DMS79 (cell line): ENCODE measurements at regions not wholly inside any gene's neighbourhood (a gene's known extent, or its start where the extent isn't known, plus 50 kb on each side); places are given as distances from the start of the nearest gene placed in this dataset.

Source experiments
- DNase-seq: peaks from one replicate; lab custom pipeline; 2025; lab: John Stamatoyannopoulos, UW

- no peak for DNase-seq
Measured at GRCh38 chr2:219772103-219772635, 144.7 kb downstream of the SLC4A3 start.

GRCh38 chr2:219772697-219773096 is 145.3 kb downstream of the SLC4A3 start:
- DNase-seq: no peak

GRCh38 chr2:219775506-219775905 is 148.1 kb downstream of the SLC4A3 start:
- no peak for DNase-seq

GRCh38 chr2:219777388-219777787 is 150.0 kb downstream of the SLC4A3 start:
- DNase-seq: no peak

DNA sequence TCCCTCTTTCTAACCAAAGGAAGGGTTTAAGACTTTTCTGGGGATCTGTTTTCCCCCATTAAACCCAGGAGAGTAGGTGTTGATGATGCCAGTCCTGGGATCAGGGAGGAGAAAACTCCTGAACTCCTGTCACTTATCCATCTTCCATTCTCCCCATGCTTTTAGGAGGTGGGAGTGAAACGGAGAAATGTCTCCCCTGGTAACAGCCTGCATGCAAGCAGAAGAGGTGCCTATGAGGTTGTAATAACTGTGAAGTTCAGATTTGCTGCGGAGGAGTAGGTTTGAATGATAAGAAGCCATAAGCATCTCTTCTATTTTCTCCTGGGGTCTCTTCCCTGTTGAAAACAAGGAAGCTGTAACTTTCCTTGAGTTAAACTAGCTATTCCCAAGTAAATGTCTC is 150.8 kb downstream of the SLC4A3 start:
- no peak for DNase-seq

- DNase-seq: no peak
Measured at GRCh38 chr2:219782737-219783348, 155.4 kb downstream of the SLC4A3 start.

DNA sequence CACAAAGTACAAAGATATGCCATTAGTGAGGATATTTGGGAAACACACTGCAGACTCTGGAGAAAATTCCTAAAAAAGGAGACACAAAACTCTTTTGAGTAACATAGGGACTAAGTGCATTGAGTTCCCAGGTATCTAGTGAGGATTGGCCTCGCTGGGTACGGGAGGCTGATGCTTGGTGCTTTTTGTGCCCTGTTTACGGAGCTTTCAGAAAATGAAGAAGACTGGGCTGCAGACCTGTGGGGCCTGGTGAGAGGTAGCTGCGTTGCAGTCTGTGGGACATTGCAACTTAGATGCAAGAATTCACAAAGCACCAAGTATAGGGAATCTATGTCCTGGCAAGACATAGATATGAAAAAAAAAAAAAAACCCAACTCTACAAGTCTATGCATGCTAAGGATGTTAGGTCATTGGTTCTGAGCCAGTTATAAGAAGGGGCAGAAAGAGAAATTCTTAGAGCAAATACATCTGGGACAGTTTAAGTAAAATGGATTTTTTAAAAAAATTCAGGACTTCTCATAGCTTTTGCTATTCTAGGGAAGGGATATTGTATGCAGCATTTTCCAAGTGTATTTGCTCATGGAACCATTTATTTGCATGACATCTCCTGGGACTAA is 156.0 kb downstream of the SLC4A3 start:
- no peak for DNase-seq

DNA sequence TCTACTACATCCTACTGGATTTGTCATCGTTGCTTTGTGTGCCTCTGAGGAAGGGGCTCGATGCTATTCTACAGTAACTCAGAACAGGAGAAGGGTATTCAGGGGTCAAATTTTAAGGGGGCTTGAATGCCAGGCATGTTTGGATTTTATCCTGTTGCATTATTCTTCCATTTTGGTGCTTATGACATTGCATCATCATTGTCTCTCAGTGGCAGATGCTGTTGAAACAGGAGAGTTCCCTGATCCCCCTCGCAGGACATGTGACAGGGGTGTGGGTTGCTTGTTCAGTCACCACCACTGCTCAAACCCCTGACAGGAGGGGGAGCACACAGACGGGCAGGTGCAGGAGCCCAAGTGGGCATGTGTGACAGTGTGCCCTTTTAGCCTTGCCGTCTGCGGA is 156.7 kb downstream of the SLC4A3 start:
- no peak for DNase-seq

DNA sequence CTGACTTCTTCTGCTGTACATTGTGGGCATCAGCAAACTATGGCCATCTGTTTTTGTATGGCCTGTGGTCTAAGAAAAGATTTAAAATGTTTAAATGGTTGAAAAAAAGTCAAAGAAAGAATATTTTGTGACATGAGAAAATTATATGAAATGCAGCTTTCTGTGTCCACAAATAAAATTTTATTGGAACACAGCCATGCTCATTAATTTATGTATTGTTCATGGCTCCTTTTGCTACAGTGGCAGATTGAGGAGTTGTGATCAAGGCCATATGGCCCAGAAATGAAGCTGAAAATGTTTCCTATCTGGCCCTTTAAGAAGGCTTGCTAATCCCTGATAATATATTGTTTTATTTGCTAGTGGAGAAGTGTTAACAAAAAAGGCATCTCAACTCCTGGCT is 162.0 kb downstream of the SLC4A3 start:
- DNase-seq: no peak

DNA sequence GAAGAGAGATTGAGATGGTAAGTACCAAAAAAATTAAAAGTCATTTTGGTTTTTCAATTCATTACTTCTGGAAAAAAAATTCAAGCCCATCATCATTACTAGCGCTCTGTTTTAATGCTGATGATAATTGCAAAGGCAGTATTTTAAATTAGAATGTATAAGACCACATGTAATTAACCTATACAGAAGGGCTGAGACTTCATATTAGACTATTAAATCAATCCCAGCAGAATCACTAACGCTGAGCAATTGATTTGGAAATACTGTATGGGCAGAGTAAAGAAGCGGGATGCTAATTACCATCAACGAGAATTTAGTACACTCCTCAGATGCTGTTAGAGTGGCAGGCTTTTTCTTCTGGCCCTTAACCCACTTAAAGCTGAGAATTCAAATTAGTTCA is 165.0 kb downstream of the SLC4A3 start:
- no peak for DNase-seq

DNA sequence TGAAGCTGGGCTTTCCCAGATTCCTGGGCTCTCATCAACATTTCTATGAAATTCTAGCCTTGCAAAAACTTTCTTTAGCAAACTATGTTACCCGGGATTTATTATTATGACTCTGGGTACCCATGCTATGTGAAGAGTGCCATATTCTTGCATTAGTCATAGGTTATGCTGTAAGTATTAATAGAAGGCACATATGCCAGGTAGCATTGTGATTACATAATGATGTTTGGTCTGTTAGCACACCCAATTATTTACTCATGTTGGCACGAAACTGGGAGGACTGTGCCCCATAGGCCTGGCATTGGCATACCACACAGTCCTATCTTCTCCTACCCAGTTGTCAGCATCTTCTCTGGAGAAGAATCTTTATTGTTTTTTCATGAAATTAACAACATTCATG is 171.0 kb downstream of the SLC4A3 start:
- DNase-seq: no peak

GRCh38 chr2:219803294-219803693 is 175.9 kb downstream of the SLC4A3 start:
- DNase-seq: no peak

- DNase-seq: no peak
Measured at GRCh38 chr2:219810895-219811294, 183.5 kb downstream of the SLC4A3 start.

DNA sequence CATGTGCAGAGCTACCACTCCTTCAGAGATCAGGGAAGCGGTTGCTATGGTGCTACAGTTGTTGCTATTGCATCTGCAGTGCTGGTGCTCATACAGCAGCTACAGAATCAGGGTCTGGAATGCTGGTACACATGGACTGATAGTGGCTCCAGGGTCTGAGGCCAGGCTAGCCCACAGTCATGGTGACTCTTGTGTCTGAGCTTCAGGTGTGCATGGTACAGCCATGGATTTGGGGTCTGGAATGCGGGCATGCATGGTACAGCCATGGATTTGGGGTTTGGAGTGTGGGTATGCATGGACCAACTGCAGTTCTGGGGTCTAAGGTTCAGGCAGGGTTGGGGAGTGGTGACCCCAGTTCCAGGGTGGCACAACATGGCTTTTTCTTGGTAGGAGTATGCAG is 185.2 kb downstream of the SLC4A3 start:
- no peak for DNase-seq

GRCh38 chr2:219820767-219821166 is 193.3 kb downstream of the SLC4A3 start:
- no peak for DNase-seq

GRCh38 chr2:219823574-219823973 is 196.1 kb downstream of the SLC4A3 start:
- no peak for DNase-seq

GRCh38 chr2:219824996-219825395 is 197.6 kb downstream of the SLC4A3 start:
- no peak for DNase-seq

- DNase-seq: no peak
Measured at GRCh38 chr2:219828127-219828526, 200.7 kb downstream of the SLC4A3 start.

- no peak for DNase-seq
Measured at GRCh38 chr2:219829667-219830352, 202.4 kb downstream of the SLC4A3 start.

DNA sequence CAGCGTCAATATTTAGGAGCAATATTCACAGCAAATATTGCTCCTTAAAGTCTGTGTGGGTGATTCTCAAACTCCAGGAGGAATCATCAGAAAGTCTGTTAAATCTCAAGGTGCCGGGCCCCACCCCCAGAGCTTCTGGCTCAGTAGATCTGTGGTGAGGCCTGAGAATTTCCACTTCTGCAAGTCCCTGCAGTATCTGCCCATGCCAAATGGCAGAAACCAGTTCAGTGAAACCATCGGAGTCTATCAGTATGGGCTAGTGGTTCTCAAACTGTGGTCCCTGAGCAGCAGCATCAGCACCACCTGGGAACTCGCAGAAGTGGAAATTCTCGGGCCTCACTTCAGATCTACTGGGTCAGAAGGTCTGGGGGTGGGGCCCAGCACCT is 202.9 kb downstream of the SLC4A3 start:
- DNase-seq: no peak

DNA sequence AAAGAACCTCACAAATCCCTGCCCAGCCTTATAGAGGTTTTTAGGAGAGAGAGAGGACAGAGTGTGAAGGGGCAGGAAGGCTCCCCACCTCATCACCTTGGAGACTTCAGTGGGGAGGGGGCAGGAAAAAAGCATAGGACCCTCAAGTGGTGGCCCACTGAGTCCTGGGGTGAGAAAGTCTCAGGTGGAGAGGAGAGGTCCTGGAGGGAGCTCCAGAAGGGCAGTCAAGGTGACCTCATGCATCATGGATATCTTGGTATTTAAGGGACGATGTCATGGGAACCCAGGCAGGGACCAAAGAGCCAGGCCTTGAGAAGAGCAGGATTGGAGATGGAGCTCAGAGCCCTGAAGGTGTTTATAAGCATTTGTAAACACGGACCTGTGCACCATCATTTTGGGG is 204.5 kb downstream of the SLC4A3 start:
- no peak for DNase-seq

DNA sequence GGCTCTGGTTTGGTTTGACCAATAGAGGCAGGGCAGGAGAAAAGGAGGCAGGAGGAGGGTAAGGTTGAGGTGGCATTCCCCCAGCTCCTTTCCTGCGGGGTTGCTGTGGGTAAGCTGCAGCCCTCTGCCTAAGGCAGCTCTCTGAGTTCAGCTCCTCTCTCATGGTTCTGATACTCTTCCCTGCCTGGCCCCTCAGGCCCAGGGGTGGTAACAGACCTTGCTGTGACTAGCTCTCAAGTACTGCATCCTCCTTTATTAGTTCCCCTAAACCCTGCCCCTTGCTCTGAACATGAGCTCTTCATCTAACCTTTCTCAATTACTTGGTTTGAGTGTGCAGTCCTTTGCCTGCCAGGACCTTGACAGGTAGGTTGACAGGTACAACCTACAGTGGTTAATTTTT is 205.5 kb downstream of the SLC4A3 start:
- DNase-seq: no peak

GRCh38 chr2:219835493-219835892 is 208.1 kb downstream of the SLC4A3 start:
- no peak for DNase-seq
